GM18507 (cell line): ENCODE measurements at regions not wholly inside any gene's neighbourhood (a gene's known extent, or its start where the extent isn't known, plus 50 kb on each side); places are given as distances from the start of the nearest gene placed in this dataset.
"Not testable (repeated sequence)": the region's sequence is repeated elsewhere in the genome, so short reads cannot be mapped to it uniquely, and the experiment has no call there.

Experiments used
- DNase-seq: peaks from one replicate; pipeline ENCODE4 v3.0.0; 2011; ENCODE audit warnings: low read depth; ENCODE audit not compliant: insufficient read length; ENCODE audit errors: extremely low spot score
- FAIRE-seq: peaks from 2 replicates; lab custom pipeline; 2011; peaks lifted over from hg19 to GRCh38; lab: Jason Lieb, UNC

GRCh38 chr11:45378516-45378915 lies 92.4 kb upstream of the SYT13 start:
- no peak for DNase-seq
- no peak for FAIRE-seq

GRCh38 chr11:45374653-45375059 lies 88.5 kb upstream of the SYT13 start:
- FAIRE-seq = no peak
- no peak for DNase-seq

DNA sequence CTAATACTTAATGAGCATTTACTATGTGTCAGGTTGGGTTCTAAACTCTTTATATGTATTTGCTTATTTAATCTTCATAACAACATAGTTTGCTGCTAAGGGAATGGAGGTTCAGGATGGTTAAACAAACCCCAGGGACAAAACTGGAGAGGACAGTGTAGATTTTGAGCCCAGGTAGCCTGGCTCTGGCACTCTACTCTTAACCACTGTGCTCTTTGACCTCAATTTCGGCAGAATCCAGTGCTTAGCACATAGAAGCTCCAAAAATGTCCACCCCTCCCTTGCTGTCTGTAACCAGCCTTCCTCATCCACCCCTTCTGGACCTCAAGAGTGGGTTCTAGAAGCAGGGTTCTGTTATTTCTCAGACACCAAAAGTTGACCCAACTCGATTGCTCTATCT lies 88.0 kb upstream of the SYT13 start:
- FAIRE-seq (no peak), DNase-seq (no peak)

GRCh38 chr11:45373506-45374035 lies 87.4 kb upstream of the SYT13 start:
- DNase-seq (no peak), FAIRE-seq (no peak)

DNA sequence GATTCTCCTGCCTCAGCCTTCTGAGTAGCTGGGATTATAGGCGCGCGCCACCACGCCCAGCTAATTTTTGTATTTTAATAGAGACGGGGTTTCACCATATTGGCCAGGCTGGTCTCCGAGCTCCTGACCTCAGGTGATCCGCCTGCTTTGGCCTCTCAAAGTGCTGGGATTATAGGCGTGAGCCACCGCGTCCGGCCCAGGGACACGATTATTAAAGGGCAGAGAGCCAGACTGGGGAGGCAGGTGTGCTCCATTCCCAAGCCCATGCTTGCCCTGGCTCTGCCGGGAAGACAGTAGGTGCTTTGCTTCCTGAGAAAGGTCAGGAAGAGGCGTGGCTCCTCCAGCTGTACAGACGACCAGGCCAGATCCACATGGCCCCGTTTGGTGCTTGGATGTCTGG lies 86.3 kb upstream of the SYT13 start:
- not testable (repeated sequence) for FAIRE-seq

GRCh38 chr11:45371251-45372115 lies 85.3 kb upstream of the SYT13 start:
- peak; percentile 43 for DNase-seq
- peak; percentile 78 for FAIRE-seq

More for the DNA sequence above, 86.3 kb upstream of the SYT13 start:
- not testable (repeated sequence) for DNase-seq

DNA sequence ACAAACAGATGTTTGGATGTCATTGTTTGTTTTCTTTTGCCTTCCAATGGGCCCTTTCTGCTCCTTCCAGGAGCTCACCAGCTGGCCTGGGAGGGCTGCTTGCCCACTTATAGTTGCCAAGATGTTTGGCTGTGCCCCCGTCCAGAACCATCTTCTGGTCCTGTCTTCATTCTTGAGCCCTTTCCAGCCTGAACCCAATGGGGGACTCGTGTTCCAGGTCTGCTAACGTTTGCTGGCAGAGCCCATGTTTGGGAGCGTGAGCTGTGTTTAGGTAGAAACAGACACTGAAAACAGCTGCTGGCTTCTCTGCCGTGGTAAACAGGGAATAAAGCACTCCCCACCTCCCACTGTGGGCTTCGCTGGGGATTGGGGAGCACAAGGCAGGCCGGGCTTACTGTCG lies 83.2 kb upstream of the SYT13 start:
- DNase-seq (no peak), FAIRE-seq (no peak)

GRCh38 chr11:45368697-45369096 lies 82.6 kb upstream of the SYT13 start:
- DNase-seq (no peak), FAIRE-seq (no peak)

GRCh38 chr11:45366619-45367190 lies 80.6 kb upstream of the SYT13 start:
- DNase-seq (no peak), FAIRE-seq (no peak)

DNA sequence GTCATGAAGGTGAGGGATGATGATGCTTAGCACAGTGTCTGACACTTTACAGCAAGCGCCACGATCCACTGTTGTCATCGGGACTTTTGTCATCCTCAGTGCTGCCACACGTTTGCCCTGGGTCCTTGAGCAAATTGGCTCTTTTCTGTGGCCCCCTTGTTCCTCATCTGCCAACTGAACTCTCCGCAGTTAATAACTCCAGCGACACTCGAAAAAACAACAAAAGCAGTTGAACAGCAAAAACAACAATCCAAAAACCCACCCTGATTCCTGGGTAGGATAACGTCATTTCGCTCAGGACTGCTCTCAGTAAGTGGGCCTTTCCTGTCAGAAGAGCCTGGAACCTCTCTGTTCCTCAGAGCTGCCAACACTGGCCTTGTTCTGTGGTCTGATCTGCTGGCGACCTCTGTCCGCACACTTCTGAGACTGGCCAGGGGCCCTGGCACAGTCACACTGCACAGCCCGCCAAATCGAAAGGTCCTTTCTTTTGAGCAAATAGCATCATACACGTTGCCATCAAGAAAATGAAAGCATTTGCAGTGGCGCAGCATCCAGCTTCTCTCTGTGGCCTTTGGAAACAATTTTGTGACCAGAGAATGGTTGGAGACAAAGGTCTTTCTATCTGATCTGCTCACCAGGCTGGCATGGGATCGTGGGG lies 79.9 kb upstream of the SYT13 start:
- DNase-seq = no peak
- FAIRE-seq = no peak

- FAIRE-seq = no peak
- no peak for DNase-seq
Observed at GRCh38 chr11:45362636-45363035, 76.5 kb upstream of the SYT13 start.

GRCh38 chr11:45361551-45361950 lies 75.4 kb upstream of the SYT13 start:
- DNase-seq (no peak), FAIRE-seq (no peak)

DNA sequence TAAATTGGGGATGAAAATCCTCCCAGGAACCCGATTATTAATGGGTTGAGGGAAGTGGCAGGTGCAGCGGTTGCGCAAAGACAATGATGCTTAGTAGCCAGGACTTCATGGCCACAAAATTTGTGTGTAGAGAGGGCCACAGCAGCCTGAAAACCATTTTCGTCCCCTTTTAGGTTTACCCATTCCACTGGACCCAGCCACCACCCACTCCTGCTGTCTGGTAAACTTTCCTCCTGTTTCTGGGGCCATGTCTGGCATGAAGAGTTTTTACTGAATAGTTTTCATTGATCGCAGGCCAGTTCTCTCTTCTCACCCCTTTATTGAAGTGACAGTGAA lies 69.5 kb upstream of the SYT13 start:
- FAIRE-seq = no peak
- no peak for DNase-seq

DNA sequence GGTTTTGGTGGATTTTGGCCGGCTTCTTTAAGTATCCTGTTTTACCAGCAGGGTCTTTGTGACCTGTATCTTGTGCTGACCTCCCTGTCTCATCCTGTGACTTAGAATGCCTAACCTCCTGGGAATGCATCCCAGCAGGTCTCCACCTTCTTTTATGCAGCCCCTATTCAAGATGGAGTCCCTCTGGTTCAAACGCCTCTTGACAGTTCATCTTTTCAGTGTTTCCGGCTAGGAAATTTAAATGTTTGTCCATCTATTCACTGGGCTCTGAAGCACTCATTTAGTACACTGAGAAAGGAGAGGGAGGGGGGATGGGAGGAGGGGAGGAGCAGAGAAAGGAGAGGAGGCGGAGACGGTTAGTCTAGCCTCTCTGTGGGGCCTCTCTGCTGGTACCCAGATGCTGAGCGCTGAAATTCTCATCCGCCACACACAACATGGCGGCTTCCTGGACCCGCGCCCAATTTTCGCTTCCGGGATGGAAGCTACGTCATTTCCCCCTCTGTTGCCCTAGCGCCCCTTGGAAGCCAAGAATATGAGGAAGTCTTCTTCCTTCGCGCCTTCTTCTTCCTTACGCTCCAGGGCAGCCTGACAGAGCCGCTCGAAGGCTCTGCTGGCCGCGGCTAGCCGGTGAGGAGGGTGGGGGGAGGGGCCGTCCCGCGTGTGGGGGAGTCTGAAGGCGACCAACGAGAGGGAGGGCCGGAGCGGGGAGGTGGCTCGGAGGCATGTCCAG lies 69.0 kb upstream of the SYT13 start:
- FAIRE-seq (peak; percentile 88), DNase-seq (peak; percentile 56)

GRCh38 chr11:45348729-45349128 lies 62.6 kb upstream of the SYT13 start:
- no peak for DNase-seq
- FAIRE-seq = no peak

- DNase-seq (no peak), FAIRE-seq (no peak)
Observed at GRCh38 chr11:45347348-45348082, 61.4 kb upstream of the SYT13 start.

DNA sequence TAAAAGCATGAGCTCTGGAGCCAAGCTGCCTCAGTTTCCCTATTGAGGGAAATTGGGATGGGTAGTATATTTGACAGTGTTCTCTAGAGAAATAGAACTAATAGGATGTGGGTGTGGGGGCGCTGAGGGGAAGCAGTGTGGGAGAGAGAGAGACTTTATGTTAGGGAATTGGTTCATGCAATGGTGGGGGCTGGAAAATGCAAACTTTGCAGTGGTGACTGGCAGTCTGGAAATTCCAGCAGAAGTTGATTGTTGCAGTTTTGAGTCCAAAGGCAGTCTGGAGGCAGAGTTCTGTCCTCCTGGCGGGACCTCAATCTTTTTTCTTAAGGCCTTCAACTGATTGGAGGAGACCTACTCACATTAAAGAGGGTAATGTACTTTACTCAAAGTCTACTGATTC lies 59.4 kb upstream of the SYT13 start:
- FAIRE-seq (no peak), DNase-seq (no peak)

GRCh38 chr11:45344028-45344427 lies 57.9 kb upstream of the SYT13 start:
- DNase-seq (no peak), FAIRE-seq (no peak)

- DNase-seq (no peak), FAIRE-seq (no peak)
Observed at GRCh38 chr11:45343444-45343843, 57.3 kb upstream of the SYT13 start.
